H1 (cell line): ENCODE measurements at regions not wholly inside any gene's neighbourhood (a gene's known extent, or its start where the extent isn't known, plus 50 kb on each side); places are given as distances from the start of the nearest gene placed in this dataset.

ENCODE experiments used
- CTCF ChIA-PET: fragments of 300-600 bp; sonication (Branson Sonifier 250); formaldehyde crosslinking; loops from one replicate; lab custom pipeline; 2021; ENCODE audit not compliant: partially characterized antibody; lab: Charles Lee
- POLR2A ChIA-PET: fragments of 300-600 bp; sonication (Branson Sonifier 250); formaldehyde crosslinking; loops from one replicate; lab custom pipeline; 2021; ENCODE audit warnings: inconsistent platforms; ENCODE audit not compliant: partially characterized antibody; lab: Charles Lee
- DNase-seq, 2 experiments: peaks; one replicate each; pipeline versions ENCODE4 v3.0.0 to v3.0.0-alpha.2; 2010 to 2022; ENCODE audit warnings: low spot score in 2 of 2, low read depth in 1 of 2, mixed read lengths in 1 of 2
- FAIRE-seq: peaks from 2 replicates; lab custom pipeline; 2011; peaks lifted over from hg19 to GRCh38; lab: Jason Lieb, UNC
- H2AFZ ChIP-seq: 2 replicates; pipeline ENCODE4 v1.8.1; 2012; ENCODE audit warnings: low read length, inconsistent platforms
- H2AK5ac ChIP-seq: 2 replicates; pipeline ENCODE4 v1.6.1; 2013; ENCODE audit warnings: low read depth, low read length
- H2BK120ac ChIP-seq: replicated peaks from 2 replicates; pipeline ENCODE3; 2013; ENCODE audit warnings: low read depth, low read length, inconsistent platforms
- H2BK12ac ChIP-seq: 2 replicates; pipeline ENCODE4 v1.6.1; 2013; ENCODE audit warnings: low read depth, low read length
- H2BK15ac ChIP-seq: 2 replicates; pipeline ENCODE4 v1.6.1; 2013; ENCODE audit warnings: low read length
- H2BK20ac ChIP-seq: 2 replicates; pipeline ENCODE4 v1.6.1; 2013; ENCODE audit warnings: low read length
- H2BK5ac ChIP-seq: 2 replicates; pipeline ENCODE4 v1.6.1; 2013; ENCODE audit warnings: low read depth, low read length
- H3K14ac ChIP-seq: 2 replicates; pipeline ENCODE4 v1.6.1; 2013; ENCODE audit warnings: inconsistent platforms; ENCODE audit not compliant: insufficient read length
- H3K18ac ChIP-seq: 2 replicates; pipeline ENCODE4 v1.6.1; 2013; ENCODE audit warnings: low read length; ENCODE audit errors: extremely low read depth
- H3K23ac ChIP-seq: 2 replicates; pipeline ENCODE4 v1.6.1; 2013; ENCODE audit warnings: inconsistent platforms; ENCODE audit not compliant: insufficient read length
- H3K23me2 ChIP-seq: 2 replicates; pipeline ENCODE4 v1.6.1; 2013; ENCODE audit warnings: low read depth, low read length
- H3K27ac ChIP-seq: 2 replicates; pipeline ENCODE4 v1.6.1; 2011; ENCODE audit warnings: low read depth, low read length, inconsistent platforms
- H3K27me3 ChIP-seq, 4 experiments: replicated peaks in 1 of 4; 1 replicate in 1 of 4; 2 replicates in 3 of 4; pipeline versions ENCODE4 v1.6.1 to v1.8.1; 2011 to 2013; ENCODE audit warnings: low read length in 3 of 4, mild to moderate bottlenecking in 3 of 4, inconsistent platforms in 2 of 4, mixed read lengths in 2 of 4, moderate library complexity in 1 of 4; ENCODE audit not compliant: control insufficient read depth in 3 of 4, insufficient read depth in 3 of 4; ENCODE audit errors: extremely low read depth in 1 of 4
- H3K36me3 ChIP-seq, 4 experiments: 2 replicates each; pipeline versions ENCODE4 v1.6.1 to v1.8.1; 2011 to 2013; ENCODE audit warnings: mild to moderate bottlenecking in 4 of 4, low read length in 3 of 4, moderate library complexity in 2 of 4, control low read depth in 1 of 4, inconsistent platforms in 1 of 4; ENCODE audit not compliant: insufficient read depth in 4 of 4, control insufficient read depth in 2 of 4
- H3K4ac ChIP-seq: replicated peaks from 2 replicates; pipeline ENCODE3; 2013; ENCODE audit warnings: low read length, low read depth, mixed read lengths, inconsistent platforms; ENCODE audit not compliant: insufficient read length
- H3K4me1 ChIP-seq, 4 experiments: replicated peaks in 1 of 4; 1 replicate in 1 of 4; 2 replicates in 3 of 4; pipeline versions ENCODE4 v1.6.1 to v1.8.1; 2011 to 2013; ENCODE audit warnings: low read length in 3 of 4, inconsistent platforms in 2 of 4, mixed read lengths in 1 of 4; ENCODE audit not compliant: insufficient read depth in 4 of 4, control insufficient read depth in 3 of 4
- H3K4me2 ChIP-seq, 2 experiments: 2 replicates each; pipeline versions ENCODE4 v1.6.1 to v1.8.1; 2011 to 2013; ENCODE audit warnings: low read depth in 2 of 2, low read length in 2 of 2, control low read depth in 1 of 2, inconsistent platforms in 1 of 2, mild to moderate bottlenecking in 1 of 2; ENCODE audit not compliant: insufficient read depth in 1 of 2
- H3K4me3 ChIP-seq, 4 experiments: fragments of 200-600, 300-600 bp in 1 of 4; sonication (generic), shearing (Covaris generic), sonication (Bioruptor Twin) in 1 of 4; 2 replicates each; pipeline versions ENCODE4 v1.5.1 to v1.8.1; 2011 to 2016; ENCODE audit warnings: low read length in 4 of 4, low read depth in 3 of 4, control low read depth in 2 of 4, inconsistent platforms in 2 of 4, mild to moderate bottlenecking in 2 of 4, mixed read lengths in 1 of 4, moderate library complexity in 1 of 4; ENCODE audit not compliant: insufficient read depth in 2 of 4; ENCODE audit errors: extremely low read depth in 1 of 4
- H3K56ac ChIP-seq: replicated peaks from 2 replicates; pipeline ENCODE3; 2013; ENCODE audit warnings: low read depth, mild to moderate bottlenecking, mixed read lengths, low read length, inconsistent platforms; ENCODE audit not compliant: insufficient read length
- H3K79me1 ChIP-seq: 2 replicates; pipeline ENCODE4 v1.6.1; 2013; ENCODE audit warnings: low read depth, low read length, control low read depth
- H3K79me2 ChIP-seq, 2 experiments: 2 replicates each; pipeline versions ENCODE4 v1.6.1 to v1.8.1; 2012 to 2013; ENCODE audit warnings: low read length in 2 of 2, mild to moderate bottlenecking in 2 of 2, inconsistent platforms in 1 of 2; ENCODE audit not compliant: insufficient read depth in 2 of 2, control insufficient read depth in 1 of 2
- H3K9ac ChIP-seq, 4 experiments: replicated peaks in 1 of 4; 1 replicate in 1 of 4; 2 replicates in 3 of 4; pipeline versions ENCODE4 v1.6.1 to v1.8.1; 2011 to 2013; ENCODE audit warnings: low read depth in 3 of 4, low read length in 3 of 4, control low read depth in 2 of 4, mild to moderate bottlenecking in 2 of 4, moderate library complexity in 2 of 4, inconsistent platforms in 1 of 4; ENCODE audit errors: extremely low read depth in 1 of 4
- H3K9me3 ChIP-seq, 2 experiments: 2 replicates each; pipeline versions ENCODE4 v1.6.1 to v1.8.1; 2012 to 2013; ENCODE audit warnings: mild to moderate bottlenecking in 2 of 2, moderate library complexity in 2 of 2, control low read depth in 1 of 2, inconsistent platforms in 1 of 2, low read depth in 1 of 2, low read length in 1 of 2, mixed read lengths in 1 of 2; ENCODE audit not compliant: insufficient read depth in 2 of 2
- H4K20me1 ChIP-seq, 2 experiments: replicated peaks in 1 of 2; 2 replicates each; pipeline versions ENCODE3 to v1.8.1; 2011 to 2013; ENCODE audit warnings: inconsistent platforms in 2 of 2, low read length in 2 of 2, mild to moderate bottlenecking in 1 of 2; ENCODE audit not compliant: insufficient read depth in 2 of 2, control insufficient read depth in 1 of 2
- H4K5ac ChIP-seq: 2 replicates; pipeline ENCODE4 v1.6.1; 2013; ENCODE audit warnings: low read length, low read depth, mixed read lengths, inconsistent platforms; ENCODE audit not compliant: insufficient read length
- H4K8ac ChIP-seq: 2 replicates; pipeline ENCODE4 v1.8.0; 2013; ENCODE audit warnings: mild to moderate bottlenecking, moderate library complexity, low read length, inconsistent platforms; ENCODE audit not compliant: insufficient read depth; ENCODE audit errors: extremely low read depth
- H4K91ac ChIP-seq: replicated peaks from 2 replicates; pipeline ENCODE3; 2013; ENCODE audit warnings: low read length, mixed read lengths, inconsistent platforms; ENCODE audit not compliant: insufficient read length
- BACH1 ChIP-seq: IDR thresholded peaks from 2 replicates; pipeline ENCODE4 v1.6.1; 2012; ENCODE audit warnings: low read length, improper control_type of control experiment
- BCL11A ChIP-seq, 2 experiments: IDR thresholded peaks; one replicate each; pipeline ENCODE4 v1.6.1; 2011; ENCODE audit warnings: low read depth in 2 of 2, low read length in 2 of 2, mild to moderate bottlenecking in 2 of 2
- CEBPB ChIP-seq: IDR thresholded peaks from 2 replicates; pipeline ENCODE4 v1.6.1; 2012; ENCODE audit warnings: low read depth, low read length
- CHD1 ChIP-seq: IDR thresholded peaks from 2 replicates; pipeline ENCODE4 v1.6.1; 2012; ENCODE audit warnings: low read depth, low read length, improper control_type of control experiment
- EZH2 ChIP-seq: fragments of 200-600 bp; sonication (generic); IDR thresholded peaks from 2 replicates; pipeline ENCODE4 v1.7.1; 2012; ENCODE audit warnings: low read depth, mild to moderate bottlenecking, moderate library complexity, low read length, inconsistent platforms; ENCODE audit not compliant: severe bottlenecking
- GABPA ChIP-seq: IDR thresholded peaks from 2 replicates; pipeline ENCODE4 v1.6.1; 2011; ENCODE audit warnings: mild to moderate bottlenecking, low read length, moderate library complexity, borderline replicate concordance; ENCODE audit not compliant: insufficient read depth
- HDAC2 ChIP-seq, 2 experiments: fragments of 300-600 bp in 1 of 2; sonication (generic) in 1 of 2; IDR thresholded peaks; 2 replicates each; pipeline ENCODE4 v1.6.1; 2011 to 2012; ENCODE audit warnings: low read depth in 2 of 2, low read length in 2 of 2, mild to moderate bottlenecking in 2 of 2, moderate library complexity in 2 of 2, borderline replicate concordance in 1 of 2, inconsistent platforms in 1 of 2
- KDM1A ChIP-seq: fragments of 200-600, 300-600 bp; sonication (generic); IDR thresholded peaks from 2 replicates; pipeline ENCODE4 v1.7.1; 2016; ENCODE audit warnings: mild to moderate bottlenecking, low read length, borderline replicate concordance
- MAFK ChIP-seq: IDR thresholded peaks from 2 replicates; pipeline ENCODE4 v1.6.1; 2012; ENCODE audit warnings: low read depth, mild to moderate bottlenecking, improper control_type of control experiment, low read length
- PHF8 ChIP-seq: fragments of 200-600 bp; sonication (generic); conservative IDR thresholded peaks from 2 replicates; pipeline ENCODE4 v1.7.1; 2012; ENCODE audit warnings: low read depth, mild to moderate bottlenecking, inconsistent platforms, low read length, moderate library complexity
- RBBP5 ChIP-seq: IDR thresholded peaks from 2 replicates; pipeline ENCODE4 v1.7.1; 2012; ENCODE audit warnings: low read depth, mild to moderate bottlenecking, inconsistent platforms, low read length, moderate library complexity, borderline replicate concordance
- SIX5 ChIP-seq: IDR thresholded peaks from 2 replicates; pipeline ENCODE4 v1.6.1; 2011; ENCODE audit warnings: mild to moderate bottlenecking, low read depth, low read length
- SP4 ChIP-seq: IDR thresholded peaks from 2 replicates; pipeline ENCODE4 v1.6.1; 2012; ENCODE audit warnings: low read length, inconsistent platforms
- TAF1 ChIP-seq: IDR thresholded peaks from 2 replicates; pipeline ENCODE4 v1.6.1; 2011; ENCODE audit warnings: mild to moderate bottlenecking, low read depth, low read length
- WGBS, 2 experiments: shearing (Covaris generic) in 1 of 2; methylation state at CpG; one replicate each; pipeline versions ENCODE4 v1.1.6 to v1.1.7; 2013 to 2015; ENCODE audit warnings: low lambda C conversion rate in 2 of 2, mixed read lengths in 2 of 2, inconsistent platforms in 1 of 2, low coverage in 1 of 2, missing lambda C conversion rate in 1 of 2; ENCODE audit not compliant: insufficient replicate concordance in 2 of 2, insufficient coverage in 1 of 2, insufficient read length in 1 of 2; ENCODE audit errors: extremely low coverage in 1 of 2, missing lambda C conversion rate in 1 of 2; 5-methylcytosine and 5-hydroxymethylcytosine counted together

- Histone ChIP-seq H3K9me3 (no peaks in the 10 kb centered on the region), H3K4me2 (peak overlapping the region in 1 of 2 experiments; percentile 25; a peak in 1 of 4 replicates), H3K56ac (peak overlapping the region; percentile 6), H2BK120ac (no peak overlapping the region), H3K27me3 (no peaks in the 10 kb centered on the region), H3K23me2 (no peaks in the 10 kb centered on the region), H3K18ac (no peak overlapping the region), H4K8ac (no peak overlapping the region), H3K4me3 (no peak overlapping the region), H3K36me3 (no peaks in the 10 kb centered on the region), H3K27ac (no peak overlapping the region), H3K4me1 (peaks cover 0 to 2% (median 0%) of the 10 kb centered on the region in 4 experiments; a peak in 1 of 7 replicates), H3K9ac (no peak overlapping the region), H3K14ac (no peak overlapping the region), H2AFZ (no peak overlapping the region), H3K79me2 (no peaks in the 10 kb centered on the region), H2BK12ac (no peak overlapping the region), H2BK15ac (no peak overlapping the region), H2AK5ac (no peak overlapping the region), H4K5ac (no peak overlapping the region), H4K20me1 (no peaks in the 10 kb centered on the region), H2BK5ac (no peak overlapping the region), H4K91ac (no peak overlapping the region), H3K23ac (no peak overlapping the region), H3K4ac (no peak overlapping the region), H3K79me1 (no peaks in the 10 kb centered on the region), H2BK20ac (no peak overlapping the region)
- CTCF ChIA-PET = no interaction called here
- POLR2A ChIA-PET = no interaction called here
- DNase-seq (no peak), FAIRE-seq (no peak)
- WGBS, 2 experiments = 5% methylated on average over 2 of the region's 2 CpGs; no CpG with 5 or more reads in 1 of the 2 experiments
- TF ChIP-seq SP4 = no peak
- TF ChIP-seq BACH1 = no peak
- TF ChIP-seq CHD1 = no peak
- no peak for TF ChIP-seq PHF8
- peak in 1 of 2 experiments; percentile 41; a peak in 1 of 4 replicates for TF ChIP-seq HDAC2 (IDR thresholded peaks at IDR 0.05; ENCODE audit: borderline replicate concordance in 1 of 2, low read depth in 2 of 2, low read length in 2 of 2)
- TF ChIP-seq KDM1A = peak; percentile 71; the same call in 1 of the 2 replicates
- TF ChIP-seq SIX5 = no peak
- no peak for TF ChIP-seq GABPA
- TF ChIP-seq CEBPB = 0 out of 2 replicates have a peak, but pooled peaks have one; percentile 3
- no peak for TF ChIP-seq BCL11A (IDR thresholded peaks at IDR 0.05; ENCODE audit: low read depth in 2 of 2, low read length in 2 of 2)
- TF ChIP-seq RBBP5 = no peak
- TF ChIP-seq EZH2 = no peak
- TF ChIP-seq MAFK = 0 out of 2 replicates have a peak, but pooled peaks have one; percentile 5
- TF ChIP-seq TAF1 = no peak
These were observed 97.0 kb upstream of the FOXP2 start for GRCh38 chr7:114317450-114318098.
